A549 (cell line): ENCODE measurements at regions not wholly inside any gene's neighbourhood (a gene's known extent, or its start where the extent isn't known, plus 50 kb on each side); places are given as distances from the start of the nearest gene placed in this dataset.

Source experiments
- ATAC-seq, 2 experiments: fragments of 200-7000 bp in 1 of 2; fragments of >200 bp in 1 of 2; cut with Nextera tagmentation in 1 of 2; cut with Tn5 transposase in 1 of 2; 3 replicates each; pipeline versions ENCODE4 v1.8.0 to v1.9.1; 2018 to 2020; ENCODE audit warnings: mild to moderate bottlenecking in 1 of 2, moderate library complexity in 1 of 2
- CTCF ChIA-PET: fragments of 300-600 bp; sonication (Branson Sonifier 250); formaldehyde crosslinking; extraction: SDS; loops from one replicate; lab custom pipeline; 2021; ENCODE audit warnings: antibody characterized with exemption, inconsistent platforms; lab: Yijun Ruan, JAX
- POLR2A ChIA-PET: fragments of 350-600 bp; formaldehyde crosslinking; extraction: SDS; loops from one replicate; lab custom pipeline; 2021; ENCODE audit warnings: antibody characterized with exemption, inconsistent platforms; lab: Yijun Ruan, JAX
- DNase-seq, 2 experiments: peaks; one replicate each; pipeline versions ENCODE4 v3.0.0 to v3.0.0-alpha.2; 2011 to 2016; ENCODE audit warnings: low read depth in 1 of 2, low spot score in 1 of 2
- FAIRE-seq: peaks from 2 replicates; lab custom pipeline; 2011; peaks lifted over from hg19 to GRCh38; lab: Jason Lieb, UNC
- H3K27ac ChIP-seq, 2 experiments: fragments of >200 bp; sonication (Bioruptor Twin); formaldehyde crosslinking; 3 replicates each; pipeline ENCODE4 v1.5.1; 2016 to 2017
- H3K4me1 ChIP-seq: fragments of >200 bp; sonication (Bioruptor Twin); formaldehyde crosslinking; 3 replicates; pipeline ENCODE4 v1.6.1; 2016
- H3K4me2 ChIP-seq: fragments of >200 bp; sonication (Bioruptor Twin); formaldehyde crosslinking; 3 replicates; pipeline ENCODE4 v1.6.1; 2016
- H3K4me3 ChIP-seq: fragments of >200 bp; sonication (Bioruptor Twin); formaldehyde crosslinking; 3 replicates; pipeline ENCODE4 v1.5.1; 2016
- H3K9me3 ChIP-seq: fragments of >200 bp; sonication (Bioruptor Twin); formaldehyde crosslinking; 3 replicates; pipeline ENCODE4 v1.6.1; 2016
- ATOH8 ChIP-seq: fragments of 250-450 bp; sonication (Bioruptor Pico); IDR thresholded peaks from 2 replicates; pipeline ENCODE4 v1.5.0; 2020; ENCODE audit warnings: low read depth, mild to moderate bottlenecking, moderate library complexity
- BCL3 ChIP-seq: fragments of >200 bp; sonication (Bioruptor Twin); formaldehyde crosslinking; IDR thresholded peaks from 3 replicates; pipeline ENCODE4 v1.6.1; 2016
- EHMT2 ChIP-seq: fragments of 200-600 bp; sonication (generic); IDR thresholded peaks from 2 replicates; pipeline ENCODE4 v1.6.1; 2016; ENCODE audit warnings: antibody characterized with exemption, low read depth, mild to moderate bottlenecking, moderate library complexity
- FOXS1 ChIP-seq: fragments of 250-450 bp; sonication (Bioruptor Pico); IDR thresholded peaks from 2 replicates; pipeline ENCODE4 v1.5.0; 2020; ENCODE audit warnings: mild to moderate bottlenecking, moderate library complexity
- GATA3 ChIP-seq: IDR thresholded peaks from 2 replicates; pipeline ENCODE4 v1.6.1; 2012; ENCODE audit warnings: borderline replicate concordance
- HDAC2 ChIP-seq: fragments of 200-600 bp; sonication (generic); IDR thresholded peaks from 2 replicates; pipeline ENCODE4 v1.6.1; 2016
- HOXB13 ChIP-seq: fragments of 250-450 bp; sonication (Bioruptor Pico); IDR thresholded peaks from 2 replicates; pipeline ENCODE4 v1.5.0; 2020; ENCODE audit warnings: low read depth, mild to moderate bottlenecking, moderate library complexity
- KDM1A ChIP-seq: fragments of 200-600 bp; sonication (generic); IDR thresholded peaks from 2 replicates; pipeline ENCODE4 v1.6.1; 2016; ENCODE audit warnings: low read depth, mild to moderate bottlenecking
- MAFK ChIP-seq: fragments of 450-650 bp; IDR thresholded peaks from 2 replicates; pipeline ENCODE4 v1.6.1; 2014; ENCODE audit not compliant: partially characterized antibody
- MYC ChIP-seq: IDR thresholded peaks from 2 replicates; pipeline ENCODE4 v1.6.1; 2012; ENCODE audit warnings: mild to moderate bottlenecking, inconsistent platforms, low read length, improper control_type of control experiment, borderline replicate concordance
- PHF8 ChIP-seq: fragments of 200-600 bp; sonication (generic); IDR thresholded peaks from 2 replicates; pipeline ENCODE4 v1.6.1; 2016; ENCODE audit warnings: low read depth, mild to moderate bottlenecking, antibody characterized with exemption, moderate library complexity, borderline replicate concordance
- REST ChIP-seq: fragments of 200-600 bp; sonication (generic); IDR thresholded peaks from 2 replicates; pipeline ENCODE4 v1.6.1; 2016; ENCODE audit warnings: antibody characterized with exemption, mild to moderate bottlenecking, moderate library complexity
- SMC3 ChIP-seq: fragments of >200 bp; sonication (Bioruptor Twin); formaldehyde crosslinking; IDR thresholded peaks from 3 replicates; pipeline ENCODE4 v1.6.1; 2018; ENCODE audit warnings: inconsistent platforms
- SREBF2 ChIP-seq: fragments of 450-650 bp; IDR thresholded peaks from 2 replicates; pipeline ENCODE4 v1.6.1; 2014; ENCODE audit warnings: mild to moderate bottlenecking, moderate library complexity
- TFCP2L1 ChIP-seq: fragments of 250-450 bp; sonication (Bioruptor Pico); IDR thresholded peaks from 2 replicates; pipeline ENCODE4 v1.5.0; 2021; ENCODE audit warnings: mild to moderate bottlenecking
- USF2 ChIP-seq: fragments of 450-650 bp; IDR thresholded peaks from 2 replicates; pipeline ENCODE4 v1.6.1; 2014; ENCODE audit warnings: antibody characterized with exemption
- ZFP36 ChIP-seq: fragments of 450-650 bp; IDR thresholded peaks from 2 replicates; pipeline ENCODE4 v1.6.1; 2014; ENCODE audit warnings: borderline replicate concordance; ENCODE audit not compliant: partially characterized antibody
- ZNF302 ChIP-seq: fragments of 250-450 bp; sonication (Bioruptor Pico); IDR thresholded peaks from 2 replicates; pipeline ENCODE4 v1.9.0; 2021; ENCODE audit warnings: inconsistent platforms, mild to moderate bottlenecking, moderate library complexity
- WGBS: methylation state at CpG from one replicate; pipeline ENCODE4 v1.1.6; 2017; ENCODE audit errors: missing lambda C conversion rate; 5-methylcytosine and 5-hydroxymethylcytosine counted together
- TF ChIP-seq, protein P1 (sequence below): fragments of >200 bp; sonication (Bioruptor Twin); formaldehyde crosslinking; IDR thresholded peaks from 2 replicates; pipeline ENCODE4 v1.6.1; 2016

- TF ChIP-seq REST (no peak), GATA3 (no peak)
Measured at GRCh38 chr13:58592786-58593185, 961.2 kb downstream of the PCDH17 start (continued).

- ChIA-PET POLR2A (no interaction called here), CTCF (no interaction called here)
- H3K4me2 ChIP-seq = no peak overlapping the region
- TF ChIP-seq SMC3 (no peak), PHF8 (no peak), HDAC2 (no peak), ZFP36 (no peak), ATOH8 (no peak), KDM1A (no peak), SREBF2 (no peak), ZNF302 (CRISPR knock-in tag) (no peak), MAFK (no peak), USF2 (no peak), TFCP2L1 (CRISPR knock-in tag) (no peak), BCL3 (no peak), HOXB13 (CRISPR knock-in tag) (no peak), FOXS1 (CRISPR knock-in tag) (no peak), EHMT2 (no peak), MYC (no peak)
- TF ChIP-seq, protein P1, sequence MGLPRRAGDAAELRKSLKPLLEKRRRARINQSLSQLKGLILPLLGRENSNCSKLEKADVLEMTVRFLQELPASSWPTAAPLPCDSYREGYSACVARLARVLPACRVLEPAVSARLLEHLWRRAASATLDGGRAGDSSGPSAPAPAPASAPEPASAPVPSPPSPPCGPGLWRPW = no peak
- DNase-seq (no peak), ATAC-seq (no peak), FAIRE-seq (no peak)
- no peak overlapping the region for H3K4me3 ChIP-seq
- H3K27ac ChIP-seq = no peak overlapping the region
- H3K4me1 ChIP-seq = no peaks in the 10 kb centered on the region
- no peaks in the 10 kb centered on the region for H3K9me3 ChIP-seq
- WGBS = 3% methylated on average over 5 of the region's 5 CpGs
Measured at GRCh38 chr13:58594747-58595600, 963.4 kb downstream of the PCDH17 start.
